ENCODE measurements at regions not wholly inside any gene's neighbourhood (a gene's known extent, or its start where the extent isn't known, plus 50 kb on each side); places are given as distances from the start of the nearest gene placed in this dataset.

DNA sequence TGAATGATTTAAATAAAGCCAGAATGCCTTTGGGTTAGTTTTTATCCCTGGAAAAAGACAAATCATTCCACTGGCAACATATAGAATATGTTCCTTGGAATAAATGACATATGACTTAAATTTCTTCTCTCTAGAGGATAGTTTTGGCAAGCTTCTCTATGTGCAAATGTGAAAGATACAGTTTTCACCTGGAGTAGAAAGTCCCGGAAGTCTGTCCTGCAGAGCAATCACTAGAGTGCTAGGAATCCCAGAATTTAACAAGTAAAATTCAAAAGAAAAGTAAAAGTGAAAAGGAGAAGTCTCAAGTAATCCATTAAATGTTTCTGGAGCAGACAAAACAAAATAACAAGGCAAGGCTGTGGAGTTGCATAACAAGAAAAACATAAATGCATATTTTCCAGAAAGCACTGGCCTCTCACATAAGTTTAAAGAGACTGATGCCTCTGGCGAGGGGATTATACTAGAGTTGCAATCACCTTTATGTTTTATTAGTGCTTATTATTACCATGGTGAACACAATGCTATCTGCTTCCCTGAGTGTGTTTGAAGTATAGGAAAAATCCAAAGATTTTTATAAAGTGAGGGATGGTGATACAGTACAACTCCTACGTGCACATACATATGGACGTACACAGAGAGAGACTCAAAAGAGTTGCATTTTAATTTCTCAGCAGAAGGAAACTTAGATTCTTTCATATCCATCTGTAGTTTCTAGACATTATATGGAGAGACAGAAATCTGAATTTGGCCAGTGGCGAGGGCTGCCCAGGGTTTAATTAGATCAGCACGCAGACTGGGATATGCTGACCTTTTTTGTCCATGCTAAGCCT lies 188.3 kb upstream of the ANKRD55 start:
- intact Hi-C loops (cut with micrococcal nuclease) (no loop called here), in situ Hi-C loops (cut with MboI) (no loop called here)
- no peaks in the 10 kb centered on the region for H3K9me1 ChIP-seq (ENCODE audit: control insufficient read depth, insufficient read depth, low read length)
- 10% methylated on average over 6 of the region's 6 CpGs for WGBS (ENCODE audit: insufficient coverage, low coverage, missing lambda C conversion rate)
- TF ChIP-seq ZNF766 (CRISPR knock-in tag; conservative IDR thresholded peaks at IDR 0.05) (no peak), RBM15 (IDR thresholded peaks at IDR 0.05; ENCODE audit: insufficient read depth, low read length) (no peak), FOXJ3 (CRISPR knock-in tag; IDR thresholded peaks at IDR 0.05) (no peak), CREB5 (CRISPR knock-in tag; IDR thresholded peaks at IDR 0.05) (no peak), TRIM28 (IDR thresholded peaks at IDR 0.05) (no peak), SRSF1 (IDR thresholded peaks at IDR 0.05; ENCODE audit: low read depth, low read length) (no peak)
- TF ChIP-seq, protein P1, sequence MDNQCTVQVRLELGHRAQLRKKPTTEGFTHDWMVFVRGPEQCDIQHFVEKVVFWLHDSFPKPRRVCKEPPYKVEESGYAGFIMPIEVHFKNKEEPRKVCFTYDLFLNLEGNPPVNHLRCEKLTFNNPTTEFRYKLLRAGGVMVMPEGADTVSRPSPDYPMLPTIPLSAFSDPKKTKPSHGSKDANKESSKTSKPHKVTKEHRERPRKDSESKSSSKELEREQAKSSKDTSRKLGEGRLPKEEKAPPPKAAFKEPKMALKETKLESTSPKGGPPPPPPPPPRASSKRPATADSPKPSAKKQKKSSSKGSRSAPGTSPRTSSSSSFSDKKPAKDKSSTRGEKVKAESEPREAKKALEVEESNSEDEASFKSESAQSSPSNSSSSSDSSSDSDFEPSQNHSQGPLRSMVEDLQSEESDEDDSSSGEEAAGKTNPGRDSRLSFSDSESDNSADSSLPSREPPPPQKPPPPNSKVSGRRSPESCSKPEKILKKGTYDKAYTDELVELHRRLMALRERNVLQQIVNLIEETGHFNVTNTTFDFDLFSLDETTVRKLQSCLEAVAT (IDR thresholded peaks at IDR 0.05) = no peak
- TF ChIP-seq, protein P2, sequence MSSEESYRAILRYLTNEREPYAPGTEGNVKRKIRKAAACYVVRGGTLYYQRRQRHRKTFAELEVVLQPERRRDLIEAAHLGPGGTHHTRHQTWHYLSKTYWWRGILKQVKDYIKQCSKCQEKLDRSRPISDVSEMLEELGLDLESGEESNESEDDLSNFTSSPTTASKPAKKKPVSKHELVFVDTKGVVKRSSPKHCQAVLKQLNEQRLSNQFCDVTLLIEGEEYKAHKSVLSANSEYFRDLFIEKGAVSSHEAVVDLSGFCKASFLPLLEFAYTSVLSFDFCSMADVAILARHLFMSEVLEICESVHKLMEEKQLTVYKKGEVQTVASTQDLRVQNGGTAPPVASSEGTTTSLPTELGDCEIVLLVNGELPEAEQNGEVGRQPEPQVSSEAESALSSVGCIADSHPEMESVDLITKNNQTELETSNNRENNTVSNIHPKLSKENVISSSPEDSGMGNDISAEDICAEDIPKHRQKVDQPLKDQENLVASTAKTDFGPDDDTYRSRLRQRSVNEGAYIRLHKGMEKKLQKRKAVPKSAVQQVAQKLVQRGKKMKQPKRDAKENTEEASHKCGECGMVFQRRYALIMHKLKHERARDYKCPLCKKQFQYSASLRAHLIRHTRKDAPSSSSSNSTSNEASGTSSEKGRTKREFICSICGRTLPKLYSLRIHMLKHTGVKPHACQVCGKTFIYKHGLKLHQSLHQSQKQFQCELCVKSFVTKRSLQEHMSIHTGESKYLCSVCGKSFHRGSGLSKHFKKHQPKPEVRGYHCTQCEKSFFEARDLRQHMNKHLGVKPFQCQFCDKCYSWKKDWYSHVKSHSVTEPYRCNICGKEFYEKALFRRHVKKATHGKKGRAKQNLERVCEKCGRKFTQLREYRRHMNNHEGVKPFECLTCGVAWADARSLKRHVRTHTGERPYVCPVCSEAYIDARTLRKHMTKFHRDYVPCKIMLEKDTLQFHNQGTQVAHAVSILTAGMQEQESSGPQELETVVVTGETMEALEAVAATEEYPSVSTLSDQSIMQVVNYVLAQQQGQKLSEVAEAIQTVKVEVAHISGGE (CRISPR knock-in tag; IDR thresholded peaks at IDR 0.05) = no peak
- BruUV-seq (replicated peaks) = no TSS peak
- no peaks in the 10 kb centered on the region for H3K36me3 ChIP-seq (ENCODE audit: control insufficient read depth, insufficient read depth, low read length)
- H3K4me2 ChIP-seq (ENCODE audit: insufficient read depth, low read length) = no peak overlapping the region
- no peak overlapping the region for H3K27ac ChIP-seq (ENCODE audit: extremely low read depth, low read depth, low read length)
- H4K20me1 ChIP-seq (replicated peaks; ENCODE audit: control insufficient read depth, insufficient read depth, low read length) = no peaks in the 10 kb centered on the region
- no peak overlapping the region for H3K9ac ChIP-seq (ENCODE audit: insufficient read depth in 1 of 2, low read depth in 2 of 2, low read length in 2 of 2)
- no peaks in the 10 kb centered on the region for H3K27me3 ChIP-seq (ENCODE audit: control insufficient read depth in 2 of 2, insufficient read depth in 2 of 2, low read length in 2 of 2)
- ATAC-seq (no peak), DNase-seq (ENCODE audit: extremely low read depth in 1 of 4, low spot score in 3 of 4) (no peak), FAIRE-seq (no peak)
- no peaks in the 10 kb centered on the region for H3K79me2 ChIP-seq (ENCODE audit: control insufficient read depth, insufficient read depth, low read length)
- ChIA-PET CTCF (ENCODE audit: low intra/inter-chr PET ratio) (no interaction called here), POLR2A (no interaction called here)
- no peaks in the 10 kb centered on the region for H3K9me3 ChIP-seq (replicated peaks; ENCODE audit: control insufficient read depth, insufficient read depth, low read depth, low read length)
- no peak overlapping the region for H2AFZ ChIP-seq (ENCODE audit: low read depth, low read length)
- peaks cover 0 to 3% of the 10 kb centered on the region in 2 experiments; a peak in 1 of 5 replicates for H3K4me1 ChIP-seq (replicated peaks in 1 of 2; ENCODE audit: control insufficient read depth in 2 of 2, insufficient read depth in 2 of 2, low read length in 2 of 2)
- no peak overlapping the region for H3K4me3 ChIP-seq

All from K562 (cell line).